HG03045 (cell line): ENCODE measurements at regions not wholly inside any gene's neighbourhood (a gene's known extent, or its start where the extent isn't known, plus 50 kb on each side); places are given as distances from the start of the nearest gene placed in this dataset.

Source experiments
- ATAC-seq: cut with Tn5 transposase; IDR thresholded peaks from one replicate; pipeline ENCODE4 v1.9.1; 2021; ENCODE audit warnings: mild to moderate bottlenecking, moderate library complexity; ENCODE audit not compliant: unreplicated experiment

- ATAC-seq: no peak
These were observed 244.9 kb upstream of the RGS6 start for GRCh38 chr14:71687166-71687831.

GRCh38 chr14:71688576-71688975, 243.7 kb upstream of the RGS6 start:
- no peak for ATAC-seq

GRCh38 chr14:71690478-71690877, 241.8 kb upstream of the RGS6 start:
- no peak for ATAC-seq

GRCh38 chr14:71692496-71692895, 239.7 kb upstream of the RGS6 start:
- ATAC-seq: no peak

GRCh38 chr14:71693381-71693780, 238.8 kb upstream of the RGS6 start:
- no peak for ATAC-seq

- no peak for ATAC-seq
These were observed 237.4 kb upstream of the RGS6 start for GRCh38 chr14:71694591-71695530.

- no peak for ATAC-seq
These were observed 236.4 kb upstream of the RGS6 start for GRCh38 chr14:71695611-71696350.

GRCh38 chr14:71698027-71698426, 234.2 kb upstream of the RGS6 start:
- ATAC-seq: no peak

- no peak for ATAC-seq
These were observed 233.6 kb upstream of the RGS6 start for GRCh38 chr14:71698673-71699072.

- no peak for ATAC-seq
These were observed 230.2 kb upstream of the RGS6 start for GRCh38 chr14:71701990-71702389.

GRCh38 chr14:71702786-71703185, 229.4 kb upstream of the RGS6 start:
- ATAC-seq: no peak

GRCh38 chr14:71703477-71703876, 228.8 kb upstream of the RGS6 start:
- ATAC-seq: no peak

- ATAC-seq: no peak
These were observed 228.0 kb upstream of the RGS6 start for GRCh38 chr14:71704210-71704609.

GRCh38 chr14:71705460-71705859, 226.8 kb upstream of the RGS6 start:
- ATAC-seq: no peak

GRCh38 chr14:71709076-71709475, 223.2 kb upstream of the RGS6 start:
- no peak for ATAC-seq

GRCh38 chr14:71709987-71710386, 222.2 kb upstream of the RGS6 start:
- ATAC-seq: no peak

GRCh38 chr14:71711125-71711524, 221.1 kb upstream of the RGS6 start:
- ATAC-seq: no peak

GRCh38 chr14:71711619-71712018, 220.6 kb upstream of the RGS6 start:
- ATAC-seq: no peak

- no peak for ATAC-seq
These were observed 219.8 kb upstream of the RGS6 start for GRCh38 chr14:71712478-71712877.

GRCh38 chr14:71713016-71713415, 219.2 kb upstream of the RGS6 start:
- ATAC-seq: no peak

GRCh38 chr14:71713451-71713850, 218.8 kb upstream of the RGS6 start:
- ATAC-seq: no peak

- ATAC-seq: no peak
These were observed 218.0 kb upstream of the RGS6 start for GRCh38 chr14:71714225-71714624.
